GM19455 (cell line): ENCODE measurements at regions not wholly inside any gene's neighbourhood (a gene's known extent, or its start where the extent isn't known, plus 50 kb on each side); places are given as distances from the start of the nearest gene placed in this dataset.

Experiments
- ATAC-seq: cut with Tn5 transposase; IDR thresholded peaks from one replicate; pipeline ENCODE4 v1.9.1; 2021; ENCODE audit not compliant: unreplicated experiment

DNA sequence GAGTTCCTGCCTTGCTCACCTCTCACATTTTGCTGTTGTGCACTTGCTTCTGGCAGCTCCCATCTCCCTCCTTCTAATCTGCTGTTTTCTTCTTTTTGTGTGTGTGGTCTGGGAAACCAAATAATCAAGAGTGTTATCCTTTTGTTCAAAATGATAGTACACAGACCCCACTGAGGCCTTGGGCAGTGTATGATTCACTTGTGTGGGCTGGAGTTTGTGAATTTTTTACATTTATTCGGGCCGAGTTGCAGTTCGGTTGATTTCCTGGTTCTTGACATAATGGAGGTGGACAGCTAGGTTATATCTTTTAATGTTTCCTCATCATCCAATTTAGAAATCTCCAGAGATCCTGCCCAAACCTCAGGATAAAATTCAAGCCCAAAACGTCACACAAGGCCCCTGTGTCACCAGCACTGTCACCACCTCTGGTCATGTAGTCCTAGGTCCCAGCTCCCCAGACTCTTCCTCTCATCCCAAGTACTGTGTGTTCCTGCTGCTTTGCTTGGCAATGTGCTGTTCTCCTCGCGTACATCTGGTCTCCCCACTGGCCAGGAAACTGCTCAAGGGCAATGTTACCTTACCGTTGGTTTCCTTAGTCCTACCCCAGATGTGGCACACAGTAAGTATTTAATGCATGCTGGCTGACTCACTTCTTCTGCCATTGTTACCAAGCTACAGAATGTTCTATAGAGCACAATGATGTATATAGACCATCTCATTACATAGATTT is 55.7 kb upstream of the PHACTR2 start:
- ATAC-seq = no peak

DNA sequence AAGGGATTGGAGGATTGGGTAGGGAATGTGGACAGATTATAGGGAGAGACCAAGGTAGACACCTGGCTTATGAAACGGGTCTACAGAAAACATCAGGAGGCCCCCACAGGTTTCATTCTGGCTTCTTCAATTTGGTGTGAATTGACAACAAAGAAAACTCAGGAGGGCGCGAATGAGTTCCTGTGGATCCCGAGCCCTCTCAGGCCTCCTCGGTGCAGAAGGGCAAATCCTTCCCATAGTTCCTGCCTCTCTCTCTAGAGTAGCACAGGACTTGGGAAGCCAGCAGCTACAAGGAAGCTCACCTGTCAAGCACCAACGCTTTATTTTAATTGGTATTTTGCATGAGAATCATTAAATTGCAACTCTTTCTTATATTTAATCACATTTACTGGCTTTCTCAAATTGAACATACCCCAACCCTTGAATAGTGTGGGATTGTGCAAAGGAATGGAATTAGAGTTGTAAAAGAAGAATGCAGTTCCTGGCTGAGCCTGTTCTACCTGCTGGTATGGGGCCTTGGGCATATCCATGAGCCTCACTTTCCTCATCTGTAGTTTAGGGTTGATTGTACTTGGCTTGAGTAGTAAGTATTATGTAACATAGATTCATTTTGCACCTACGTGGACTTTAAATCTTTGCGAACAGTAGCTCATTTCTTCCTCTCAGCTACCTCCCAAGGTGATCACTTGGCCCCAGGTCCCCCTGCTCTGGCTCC is 56.4 kb upstream of the PHACTR2 start:
- ATAC-seq = no peak

DNA sequence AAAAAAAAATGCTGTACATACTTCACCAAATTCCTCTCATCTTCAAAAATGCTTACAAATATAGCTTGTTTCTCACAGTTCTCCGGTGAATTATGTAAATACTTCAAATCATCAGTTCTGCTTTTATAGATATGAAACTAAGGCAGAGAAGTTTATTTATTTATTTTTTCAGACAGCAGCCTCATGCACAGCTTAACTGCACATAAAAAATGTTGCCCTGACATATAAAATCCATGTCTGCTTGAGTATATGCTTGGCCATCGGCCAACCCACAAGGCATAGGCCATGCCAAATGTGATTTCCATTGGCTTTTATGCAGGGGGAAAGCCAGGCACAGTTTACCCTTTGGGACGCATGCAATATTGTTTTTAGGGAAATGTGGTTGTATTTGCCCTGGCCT is 57.3 kb upstream of the PHACTR2 start:
- ATAC-seq = no peak

DNA sequence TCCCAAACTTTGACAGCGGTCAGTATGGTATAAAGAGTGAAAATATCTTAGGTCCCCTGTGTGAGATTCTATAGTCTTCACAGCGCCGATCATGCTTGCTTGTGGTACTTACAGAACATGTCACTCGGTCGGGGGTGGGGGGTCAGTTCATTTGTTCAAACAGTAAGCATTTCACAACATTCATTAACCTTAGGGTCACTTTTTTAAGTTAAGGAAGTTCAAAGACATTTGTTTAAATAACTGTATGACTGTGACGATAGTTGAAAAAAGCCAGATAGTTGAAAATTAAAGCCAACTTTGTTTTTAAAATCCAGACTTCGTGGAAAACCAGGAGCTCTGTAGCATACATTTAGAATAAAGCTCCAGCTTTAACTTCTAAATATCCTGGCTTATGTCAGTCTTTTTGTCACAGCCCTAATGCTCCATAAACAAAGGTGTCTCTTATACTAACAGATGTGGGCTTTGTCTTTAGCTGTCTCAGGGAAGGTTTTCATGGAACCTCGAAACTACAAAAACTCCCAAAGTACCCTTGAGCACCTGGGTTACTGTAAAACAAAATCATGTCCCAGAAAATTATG is 57.9 kb upstream of the PHACTR2 start:
- ATAC-seq = no peak

DNA sequence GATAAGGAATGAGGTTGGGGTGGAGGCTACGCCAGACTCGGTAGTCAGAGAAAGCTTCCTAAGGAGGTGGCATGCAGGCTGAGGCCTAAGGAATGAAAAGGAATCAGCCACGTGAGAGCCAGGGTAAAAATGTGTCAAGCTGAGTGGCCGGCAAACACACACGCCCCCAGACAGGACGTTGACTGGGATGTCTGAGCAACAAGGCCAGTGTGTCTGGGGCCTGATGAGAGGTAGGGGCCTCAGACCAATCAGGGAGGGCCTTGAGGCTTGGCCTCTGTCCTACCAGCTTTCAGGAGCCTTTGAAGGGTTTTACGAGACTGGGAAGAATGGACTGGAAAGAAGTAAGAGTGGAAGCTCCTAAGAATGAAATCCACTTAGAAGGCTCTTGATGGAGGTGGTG is 61.0 kb upstream of the PHACTR2 start:
- ATAC-seq = no peak

DNA sequence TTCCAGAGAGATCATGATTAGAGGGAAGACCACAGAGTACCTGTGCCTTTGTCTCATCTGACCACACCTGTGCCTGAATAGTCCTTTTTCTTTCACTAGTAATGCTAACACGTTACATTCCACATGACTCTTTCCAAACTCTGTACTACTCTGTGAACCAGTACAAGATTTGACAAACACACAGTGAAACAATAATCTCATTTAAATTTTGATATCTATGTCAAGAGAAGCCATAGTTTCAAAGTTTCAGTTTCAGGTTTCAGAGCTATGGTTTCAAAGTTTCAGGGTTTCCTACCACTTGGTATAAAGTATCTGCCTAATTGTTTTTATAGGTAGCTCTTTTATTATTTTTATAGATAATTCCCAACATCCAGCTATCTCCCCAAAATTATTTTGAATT is 62.0 kb upstream of the PHACTR2 start:
- ATAC-seq = no peak

DNA sequence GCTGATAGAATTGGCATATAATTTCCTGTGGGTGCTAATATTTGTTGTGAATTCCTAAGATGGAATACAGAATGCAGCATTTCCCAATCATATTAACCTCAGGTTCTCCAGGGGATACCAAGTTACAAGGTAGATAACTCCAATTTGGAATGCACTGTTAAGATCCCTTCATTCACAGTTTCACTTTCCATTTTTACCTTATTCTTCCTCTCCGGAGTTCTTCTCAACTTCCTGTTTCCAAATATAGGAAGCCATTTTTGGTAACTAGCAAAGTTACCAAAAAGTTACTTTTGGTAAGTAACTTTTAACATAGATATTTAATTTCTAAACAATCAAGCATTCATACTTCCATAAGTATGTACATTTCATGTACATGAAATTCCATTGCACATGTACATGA is 63.5 kb upstream of the PHACTR2 start:
- ATAC-seq = no peak

DNA sequence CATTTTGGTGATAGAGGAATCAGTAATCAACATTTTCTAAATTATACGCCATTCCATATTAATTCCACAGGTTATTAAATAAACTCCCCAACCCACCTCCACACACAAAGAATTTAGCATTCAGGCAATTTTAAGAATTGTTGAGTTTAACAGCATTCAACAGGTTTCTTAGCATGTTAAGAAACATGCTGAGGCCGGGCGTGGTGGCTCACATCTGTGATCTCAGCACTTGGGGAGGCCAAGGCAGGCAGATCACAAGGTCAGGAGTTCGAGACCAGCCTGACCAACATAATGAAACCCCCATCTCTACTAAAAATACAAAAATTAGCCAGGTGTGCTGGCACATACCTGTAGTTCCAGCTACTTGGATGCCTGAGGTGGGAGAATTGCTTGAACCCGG is 64.0 kb upstream of the PHACTR2 start:
- ATAC-seq = no peak

DNA sequence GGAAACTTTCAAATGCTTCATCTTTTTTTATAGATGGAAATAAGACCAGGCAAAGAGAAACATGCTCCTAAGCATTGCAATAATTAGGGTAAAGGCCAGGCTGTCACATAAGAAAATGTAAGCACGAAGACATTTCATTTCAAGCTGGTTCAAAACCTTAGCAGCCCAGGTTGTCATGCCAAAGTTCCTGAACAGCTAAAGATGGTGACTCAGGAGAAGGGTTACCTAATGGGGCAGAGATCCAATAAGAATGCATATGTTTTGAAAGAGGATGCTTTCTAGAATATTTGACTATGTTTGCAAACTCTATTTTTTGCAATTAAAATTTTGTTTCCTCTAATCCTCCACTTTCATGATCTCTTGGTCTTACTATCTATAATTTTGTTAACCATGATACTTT is 65.6 kb upstream of the PHACTR2 start:
- ATAC-seq = no peak

DNA sequence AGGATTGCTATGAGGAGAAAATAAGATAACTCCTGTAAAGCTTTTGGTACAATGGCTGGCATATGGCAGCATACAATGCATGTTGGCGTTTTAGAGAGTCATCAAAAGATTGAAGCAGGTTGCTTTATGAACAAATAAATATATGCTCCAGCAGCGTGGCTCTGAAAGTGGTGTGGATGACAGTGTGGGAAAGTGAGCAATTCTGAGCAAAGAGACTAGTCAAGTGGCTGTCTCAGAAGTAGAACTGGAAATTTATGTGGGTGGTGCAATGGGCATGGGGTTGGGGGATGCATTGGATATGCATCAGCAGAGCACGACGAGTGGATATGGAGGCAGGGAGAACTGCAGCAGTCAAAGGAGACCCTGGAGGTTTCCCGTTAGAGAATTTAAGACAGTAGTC is 66.2 kb upstream of the PHACTR2 start:
- ATAC-seq = no peak

DNA sequence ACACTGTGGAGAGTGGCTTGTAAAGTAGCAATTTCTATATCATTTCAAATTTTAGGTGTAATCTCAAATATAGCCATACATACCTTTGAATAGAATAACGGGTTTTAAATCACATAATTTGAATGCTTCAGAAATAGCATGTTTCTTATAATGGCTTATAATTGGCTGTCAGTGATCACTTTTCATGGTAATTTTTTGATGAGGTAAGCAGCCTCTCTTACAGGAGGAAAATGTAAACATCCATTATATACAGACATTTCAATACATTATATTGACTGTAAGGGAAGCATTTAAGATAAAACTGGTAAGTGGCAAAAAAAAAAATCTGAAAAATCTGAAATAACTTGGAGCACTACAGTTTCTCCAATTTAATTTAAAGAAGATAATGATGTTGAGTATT is 67.8 kb upstream of the PHACTR2 start:
- ATAC-seq = no peak

DNA sequence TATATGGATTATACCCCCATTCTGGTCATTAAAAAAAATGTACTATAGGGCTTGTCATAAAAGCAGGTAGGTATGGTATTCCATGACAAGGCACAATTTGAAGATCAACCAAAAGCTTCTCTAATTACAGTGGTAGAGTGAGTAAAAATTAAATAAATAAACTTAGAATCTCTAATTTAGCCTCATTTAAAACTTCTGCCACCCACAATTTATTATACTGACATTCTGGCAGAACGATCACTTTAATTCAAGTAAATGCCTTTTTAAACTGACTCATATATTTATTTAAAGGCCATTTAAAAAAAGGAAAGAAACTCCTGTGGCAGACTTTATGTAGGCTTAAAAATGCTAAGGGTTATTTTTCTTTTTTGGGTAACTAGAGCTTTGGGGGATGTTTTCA is 68.3 kb upstream of the PHACTR2 start:
- ATAC-seq = no peak

DNA sequence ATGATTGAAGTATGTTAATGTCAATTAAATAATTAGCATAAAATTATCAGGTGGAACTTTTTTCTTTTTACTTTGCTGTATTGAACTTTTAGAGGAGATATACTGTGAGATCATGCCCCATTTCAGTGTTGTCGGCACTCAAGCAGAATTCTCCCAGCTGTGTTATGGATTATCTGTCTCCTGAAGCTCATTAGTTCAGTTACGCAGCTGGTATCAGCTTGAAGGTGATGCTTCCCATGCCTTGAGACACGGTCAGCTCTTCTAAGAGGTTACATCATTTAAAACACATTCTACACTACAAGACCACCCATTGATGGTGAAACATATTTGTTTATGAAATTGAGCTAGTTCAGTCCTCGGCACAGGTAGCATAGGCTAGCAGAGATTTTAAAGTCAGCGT is 68.9 kb upstream of the PHACTR2 start:
- ATAC-seq = no peak

DNA sequence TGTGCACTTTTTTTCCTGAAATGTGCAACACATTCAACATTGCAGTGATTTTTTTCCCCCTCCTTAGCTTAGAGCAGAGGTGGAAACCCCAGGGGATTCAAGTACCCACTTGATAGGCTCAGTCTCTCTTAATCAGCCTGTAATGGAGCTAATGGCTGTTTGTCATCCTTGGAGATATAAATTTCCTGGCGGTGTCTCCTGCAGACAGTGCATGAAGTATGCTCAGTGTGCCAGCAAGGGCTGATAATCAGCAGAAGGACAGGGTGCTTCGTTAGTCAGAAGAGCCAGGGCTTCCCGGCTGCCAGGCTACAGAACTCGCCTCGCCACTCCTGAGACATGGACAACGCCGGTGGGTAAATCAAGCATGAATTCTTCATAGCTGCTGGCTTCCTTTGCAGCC is 69.8 kb upstream of the PHACTR2 start:
- no peak for ATAC-seq

DNA sequence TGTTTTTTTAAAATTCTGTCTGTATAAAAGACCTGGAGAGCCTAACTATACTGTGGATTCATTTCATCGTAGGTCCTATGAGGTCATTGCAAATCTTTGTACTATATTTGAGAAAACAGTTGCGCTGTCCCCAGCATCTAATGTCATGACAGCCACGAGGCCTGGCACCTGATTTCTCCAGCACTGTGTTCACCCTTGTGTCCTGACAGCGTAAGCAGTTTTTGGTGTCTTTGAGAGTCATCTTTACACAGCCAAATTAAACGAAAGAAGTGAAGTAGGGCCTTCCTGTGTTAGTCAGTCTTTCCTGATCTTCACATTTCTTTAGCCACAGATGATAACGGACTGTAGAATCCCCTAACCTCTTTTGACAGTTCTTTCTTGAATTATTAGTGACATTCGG is 70.6 kb upstream of the PHACTR2 start:
- ATAC-seq = no peak

DNA sequence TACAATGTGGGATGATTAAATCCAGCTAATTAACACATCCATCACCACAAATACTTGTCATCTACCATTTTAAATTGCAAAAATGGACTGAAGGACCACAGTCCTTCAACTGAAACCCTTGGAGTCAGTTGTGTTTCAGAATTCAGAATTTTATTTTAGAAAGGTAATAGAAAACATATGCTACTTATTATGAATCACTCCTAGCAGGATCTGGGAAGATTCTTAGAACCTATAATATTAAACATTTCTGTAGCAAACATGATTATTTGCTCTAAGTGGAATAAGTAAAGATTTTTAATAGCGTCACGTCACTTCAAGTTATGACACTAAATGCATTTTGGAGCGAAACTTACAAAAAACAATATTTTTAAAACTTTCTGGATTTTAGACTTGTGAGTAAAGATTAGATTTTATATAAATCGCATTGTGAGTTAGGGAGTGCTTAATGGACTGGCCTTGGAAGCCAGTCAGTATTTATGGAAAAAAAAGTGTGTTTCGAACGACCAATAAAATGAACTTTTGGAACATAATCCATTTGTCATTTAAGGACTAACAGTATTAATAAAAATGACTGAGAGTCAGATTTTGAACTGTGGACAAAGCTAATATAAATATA is 71.8 kb upstream of the PHACTR2 start:
- no peak for ATAC-seq

DNA sequence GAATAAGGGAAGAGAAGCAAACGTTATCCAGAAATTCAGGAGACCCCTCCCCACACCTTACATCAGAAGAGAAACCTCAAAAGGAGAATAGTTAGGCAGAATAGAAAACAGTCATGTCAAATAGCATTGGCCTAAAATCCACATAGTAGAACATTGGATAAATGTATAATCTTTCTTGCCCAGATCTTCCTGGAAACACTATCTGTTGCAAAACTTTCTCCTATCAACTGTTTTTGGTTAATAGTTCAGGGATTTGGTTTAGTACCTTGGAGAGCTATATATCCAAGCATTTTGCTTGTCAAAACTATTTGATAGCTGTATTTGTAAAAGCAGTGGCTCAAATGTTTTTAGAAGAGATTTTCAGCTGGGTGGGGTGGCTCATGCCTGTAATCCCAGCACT is 74.3 kb upstream of the PHACTR2 start:
- no peak for ATAC-seq

DNA sequence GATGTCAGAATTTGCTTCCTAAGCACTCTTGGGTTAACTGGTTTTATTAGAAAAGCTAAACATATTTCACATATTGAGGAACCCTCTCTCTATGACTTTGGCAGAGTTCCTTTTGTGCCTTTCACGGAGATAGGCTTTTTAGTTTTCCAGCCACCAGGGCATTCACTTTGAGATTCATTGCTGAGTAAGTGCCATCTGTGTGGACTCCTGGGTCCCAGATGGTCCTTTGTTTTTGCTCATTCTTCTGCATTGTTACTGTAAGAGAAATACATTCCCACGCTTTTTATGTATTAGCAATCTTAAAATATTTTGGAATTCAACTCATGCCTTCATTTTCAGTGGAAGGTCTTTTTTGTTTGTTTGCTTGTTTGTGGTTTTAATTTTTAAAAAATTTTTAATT is 76.3 kb upstream of the PHACTR2 start:
- no peak for ATAC-seq

DNA sequence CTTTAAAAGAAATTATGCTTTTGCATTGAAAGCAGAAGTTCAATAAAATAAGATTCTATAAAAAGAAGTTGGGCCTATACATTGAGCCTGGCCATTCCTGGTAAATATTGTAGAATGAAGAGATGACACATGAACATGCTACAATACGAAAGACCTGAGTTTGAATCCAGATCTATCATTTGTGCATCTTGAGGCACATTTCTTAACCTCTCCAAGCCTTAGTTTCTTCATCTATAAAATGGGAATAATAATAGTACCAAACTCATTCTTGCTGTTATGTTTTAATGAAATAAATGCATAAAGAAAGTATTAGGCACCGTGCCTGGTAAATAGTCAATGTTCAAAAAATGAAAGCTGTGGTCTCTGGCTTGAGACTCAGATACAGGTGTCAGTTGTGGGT is 76.9 kb upstream of the PHACTR2 start:
- no peak for ATAC-seq

DNA sequence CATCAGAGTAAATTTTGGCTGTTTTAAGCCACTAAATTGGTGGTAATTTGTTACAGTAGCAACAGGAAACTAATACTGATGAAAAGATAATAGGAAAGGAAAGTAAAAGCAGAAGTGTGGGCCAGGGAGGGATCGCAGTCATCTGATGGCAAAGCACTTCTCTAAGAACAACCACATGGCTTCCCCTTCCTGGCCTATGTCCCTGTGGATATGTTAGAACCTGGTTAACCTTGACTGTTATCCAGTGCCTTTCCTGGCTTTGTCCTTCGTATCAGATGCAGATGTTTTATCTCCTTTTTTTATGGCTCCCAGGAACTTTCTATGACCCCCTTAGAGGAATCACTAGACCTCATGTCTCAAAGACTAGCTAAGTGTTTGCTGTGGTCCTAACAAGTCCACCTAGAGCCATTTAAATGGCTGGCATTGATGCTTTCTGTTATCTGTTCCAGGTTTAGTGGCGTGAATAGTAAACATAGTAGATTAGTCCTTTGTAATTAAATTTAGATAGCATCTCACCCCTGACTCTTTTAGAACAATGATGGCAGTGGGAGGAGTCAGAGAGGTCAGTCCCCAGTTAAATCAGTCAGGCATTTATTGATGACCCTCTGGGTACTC is 79.2 kb upstream of the PHACTR2 start:
- no peak for ATAC-seq

DNA sequence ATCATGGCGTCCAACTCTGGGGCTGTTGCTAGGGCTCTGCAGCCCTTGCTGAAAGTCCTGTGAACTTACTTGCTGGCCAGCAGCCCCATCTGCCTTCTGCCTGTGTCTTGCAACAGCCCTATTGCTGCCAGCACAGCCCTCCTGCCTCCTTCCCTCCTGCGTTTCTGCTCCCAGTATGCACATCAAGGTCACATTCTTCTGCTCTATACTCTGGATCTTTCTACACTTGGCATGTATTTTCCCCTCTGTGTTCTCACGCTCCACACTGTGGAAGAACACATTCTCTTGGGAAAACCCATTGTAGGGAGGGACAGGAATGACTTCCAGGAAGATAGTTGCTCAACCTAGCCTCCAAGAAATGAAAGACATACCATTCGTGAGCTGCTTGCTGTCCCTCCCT is 80.9 kb upstream of the PHACTR2 start:
- ATAC-seq = no peak
